Kidney (tissue), 13 donors: ENCODE measurements at regions not wholly inside any gene's neighbourhood (a gene's known extent, or its start where the extent isn't known, plus 50 kb on each side); places are given as distances from the start of the nearest gene placed in this dataset.

ENCODE experiments used
- DNase-seq, 5 donors: peaks; one replicate each; pipeline ENCODE4 v3.0.0-alpha.2; 2013 to 2020
- FAIRE-seq: peaks from 2 replicates; lab custom pipeline; 2012; peaks lifted over from hg19 to GRCh38; lab: Jason Lieb, UNC
- H3K27ac ChIP-seq, 2 donors: one replicate each; pipeline ENCODE4 v1.7.0; 2013; ENCODE audit warnings: low read depth in 2 of 2, low read length in 2 of 2, inconsistent platforms in 1 of 2
- H3K27me3 ChIP-seq: one replicate; pipeline ENCODE4 v1.7.1; 2013; ENCODE audit warnings: low read length, inconsistent platforms; ENCODE audit not compliant: control insufficient read depth, insufficient read depth
- H3K36me3 ChIP-seq, 3 donors: one replicate each; pipeline versions ENCODE4 v1.7.0 to v1.7.1; 2013; ENCODE audit warnings: low read length in 3 of 3, control low read depth in 1 of 3, inconsistent platforms in 1 of 3; ENCODE audit not compliant: insufficient read depth in 3 of 3, control insufficient read depth in 2 of 3
- H3K4me1 ChIP-seq, 3 donors: one replicate each; pipeline versions ENCODE4 v1.7.0 to v1.7.1; 2013; ENCODE audit warnings: low read length in 3 of 3, inconsistent platforms in 1 of 3, low read depth in 1 of 3; ENCODE audit not compliant: control insufficient read depth in 2 of 3, insufficient read depth in 2 of 3
- H3K4me3 ChIP-seq, 3 donors: one replicate each; pipeline versions ENCODE4 v1.7.0 to v1.8.1; 2013; ENCODE audit warnings: low read length in 3 of 3, control low read depth in 1 of 3, inconsistent platforms in 1 of 3
- H3K9ac ChIP-seq, 3 donors: one replicate each; pipeline versions ENCODE4 v1.7.0 to v1.7.1; 2013; ENCODE audit warnings: low read length in 3 of 3, control low read depth in 1 of 3, inconsistent platforms in 1 of 3
- H3K9me3 ChIP-seq, 3 donors: one replicate each; pipeline versions ENCODE4 v1.7.0 to v1.7.1; 2013; ENCODE audit warnings: low read length in 3 of 3, control low read depth in 1 of 3, inconsistent platforms in 1 of 3; ENCODE audit not compliant: control insufficient read depth in 2 of 3, insufficient read depth in 1 of 3
- CTCF ChIP-seq: IDR thresholded peaks from 3 replicates; pipeline ENCODE4 v1.5.1; 2012; ENCODE audit warnings: mild to moderate bottlenecking, moderate library complexity, borderline replicate concordance; ENCODE audit not compliant: insufficient read depth; ENCODE audit errors: extremely low read depth
- intact Hi-C: fragments of 100-400 bp; cut with DNase I; formaldehyde crosslinking; loops from one replicate; pipeline ENCODE4 v1.11.1; 2022
- donor health status: control.
- donor health status: control.
- donor health status: control.
- donor health status: control.
- donor health status: control.
- donor health status: DM: yes; HTN: yes; CAD: no.
- donor health status: Normal renal cell carcinoma (clear cell type).

- Histone ChIP-seq H3K9ac (no peak overlapping the region), H3K4me1 (no peaks in the 10 kb centered on the region), H3K4me3 (no peak overlapping the region), H3K36me3 (no peaks in the 10 kb centered on the region), H3K27ac (no peak overlapping the region), H3K9me3 (no peaks in the 10 kb centered on the region), H3K27me3 (no peaks in the 10 kb centered on the region)
- intact Hi-C loops = no loop called here
- FAIRE-seq (no peak), DNase-seq (no peak)
- TF ChIP-seq CTCF = no peak
These were observed 228.3 kb downstream of the C1D start for GRCh38 chr2:67834482-67834881.

- intact Hi-C loops = no loop called here
- Histone ChIP-seq H3K27ac (no peak overlapping the region), H3K27me3 (no peaks in the 10 kb centered on the region), H3K9me3 (no peaks in the 10 kb centered on the region), H3K4me3 (no peak overlapping the region), H3K36me3 (no peaks in the 10 kb centered on the region), H3K9ac (no peak overlapping the region), H3K4me1 (no peaks in the 10 kb centered on the region)
- FAIRE-seq = no peak
- TF ChIP-seq CTCF = no peak
- no peak for DNase-seq
These were observed 227.5 kb downstream of the C1D start for GRCh38 chr2:67835266-67835665.

GRCh38 chr2:67836866-67837265, 225.9 kb downstream of the C1D start:
- Histone ChIP-seq H3K4me1 (no peaks in the 10 kb centered on the region), H3K27ac (no peak overlapping the region), H3K4me3 (no peak overlapping the region), H3K27me3 (no peaks in the 10 kb centered on the region), H3K9ac (no peak overlapping the region), H3K36me3 (no peaks in the 10 kb centered on the region), H3K9me3 (no peaks in the 10 kb centered on the region)
- TF ChIP-seq CTCF = no peak
- FAIRE-seq (no peak), DNase-seq (no peak)
- intact Hi-C loops = no loop called here

DNA sequence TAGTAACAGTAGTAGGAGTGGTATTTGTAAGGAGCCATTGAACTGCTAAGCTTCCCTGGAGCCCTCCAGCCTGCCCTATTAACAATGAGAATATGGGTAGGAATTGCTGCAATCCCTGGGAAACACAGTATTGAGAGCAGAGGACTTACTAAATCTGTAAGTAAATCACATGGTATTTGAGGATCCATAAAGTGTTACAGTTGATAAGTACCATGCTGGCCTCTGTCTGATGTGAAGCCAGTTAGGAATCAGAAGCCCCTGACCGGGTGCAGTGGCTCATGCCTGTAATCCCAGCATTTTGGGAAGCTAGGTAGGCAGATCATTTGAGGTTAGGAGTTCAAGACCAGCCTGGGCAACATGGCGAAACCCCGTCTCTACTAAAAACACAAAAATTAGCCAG, 224.6 kb downstream of the C1D start:
- no peak for TF ChIP-seq CTCF
- intact Hi-C loops = no loop called here

More for the DNA sequence above, 224.6 kb downstream of the C1D start:
- Histone ChIP-seq H3K36me3 (no peaks in the 10 kb centered on the region), H3K27ac (no peak overlapping the region), H3K9me3 (no peaks in the 10 kb centered on the region), H3K27me3 (no peaks in the 10 kb centered on the region), H3K4me1 (no peaks in the 10 kb centered on the region), H3K4me3 (no peak overlapping the region), H3K9ac (no peak overlapping the region)
- FAIRE-seq = no peak
- no peak for DNase-seq
